Parathyroid adenoma (tissue), 2 donors: ENCODE measurements at regions not wholly inside any gene's neighbourhood (a gene's known extent, or its start where the extent isn't known, plus 50 kb on each side); places are given as distances from the start of the nearest gene placed in this dataset.

Experiments used
- H2AFZ ChIP-seq: fragments of 300-600 bp; sonication (generic); one replicate; pipeline ENCODE4 v1.7.0; 2017; ENCODE audit warnings: antibody characterized with exemption, mild to moderate bottlenecking
- H3K27ac ChIP-seq: fragments of 300-600 bp; sonication (generic); one replicate; pipeline ENCODE4 v1.7.0; 2017
- H3K27me3 ChIP-seq: fragments of 300-600 bp; sonication (generic); one replicate; pipeline ENCODE4 v1.7.0; 2017; ENCODE audit warnings: low read length; ENCODE audit not compliant: control insufficient read depth, insufficient read depth
- H3K36me3 ChIP-seq: fragments of 300-600 bp; sonication (generic); one replicate; pipeline ENCODE4 v1.7.0; 2017; ENCODE audit warnings: low read length; ENCODE audit not compliant: control insufficient read depth, insufficient read depth
- H3K4me1 ChIP-seq: fragments of 300-600 bp; sonication (generic); one replicate; pipeline ENCODE4 v1.7.0; 2017; ENCODE audit warnings: control low read depth
- H3K4me2 ChIP-seq: fragments of 300-600 bp; sonication (generic); one replicate; pipeline ENCODE4 v1.7.0; 2017; ENCODE audit warnings: low read length
- H3K4me3 ChIP-seq: fragments of 300-600 bp; sonication (generic); one replicate; pipeline ENCODE4 v1.7.0; 2017; ENCODE audit warnings: low read depth, low read length
- H3K79me2 ChIP-seq: fragments of 300-600 bp; sonication (generic); one replicate; pipeline ENCODE4 v1.7.0; 2017; ENCODE audit warnings: control low read depth
- H3K9ac ChIP-seq: fragments of 300-600 bp; sonication (generic); one replicate; pipeline ENCODE4 v1.7.0; 2017; ENCODE audit warnings: mild to moderate bottlenecking
- H3K9me3 ChIP-seq: fragments of 300-600 bp; sonication (generic); one replicate; pipeline ENCODE4 v1.7.0; 2017; ENCODE audit warnings: low read length; ENCODE audit not compliant: control insufficient read depth
- TF ChIP-seq, protein P1 (sequence below): fragments of 300-600 bp; sonication (generic); IDR thresholded peaks from one replicate; pipeline ENCODE4 v1.7.0; 2017; ENCODE audit warnings: antibody characterized with exemption, mild to moderate bottlenecking
- donor health status: primary hyperparathyroidism.

DNA sequence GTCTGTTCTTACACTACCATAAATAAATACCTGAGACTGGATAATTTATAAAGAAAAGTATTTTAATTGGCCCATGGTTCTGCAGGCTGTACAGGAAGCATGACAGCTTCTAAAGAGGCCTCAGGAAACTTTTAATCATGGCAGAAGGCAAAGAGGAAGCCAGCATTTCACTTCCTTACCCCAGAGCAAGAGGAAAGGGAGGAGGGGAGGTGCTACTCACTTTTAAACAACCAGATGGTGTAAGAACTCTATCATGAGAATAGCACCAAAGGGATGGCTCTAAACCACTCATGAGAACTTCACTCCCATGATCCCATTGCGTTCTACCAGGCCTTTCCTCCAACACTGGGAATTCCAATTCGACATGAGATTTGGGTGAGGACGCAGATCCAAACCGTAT is 344.4 kb upstream of the SLC39A10 start:
- Histone ChIP-seq H3K4me1 (no peaks in the 10 kb centered on the region), H3K79me2 (no peaks in the 10 kb centered on the region), H3K36me3 (no peaks in the 10 kb centered on the region), H3K27me3 (no peaks in the 10 kb centered on the region), H3K4me2 (no peak overlapping the region), H3K9me3 (no peaks in the 10 kb centered on the region), H3K4me3 (no peak overlapping the region), H3K27ac (no peak overlapping the region), H3K9ac (no peak overlapping the region), H2AFZ (no peak overlapping the region)
- TF ChIP-seq, protein P1, sequence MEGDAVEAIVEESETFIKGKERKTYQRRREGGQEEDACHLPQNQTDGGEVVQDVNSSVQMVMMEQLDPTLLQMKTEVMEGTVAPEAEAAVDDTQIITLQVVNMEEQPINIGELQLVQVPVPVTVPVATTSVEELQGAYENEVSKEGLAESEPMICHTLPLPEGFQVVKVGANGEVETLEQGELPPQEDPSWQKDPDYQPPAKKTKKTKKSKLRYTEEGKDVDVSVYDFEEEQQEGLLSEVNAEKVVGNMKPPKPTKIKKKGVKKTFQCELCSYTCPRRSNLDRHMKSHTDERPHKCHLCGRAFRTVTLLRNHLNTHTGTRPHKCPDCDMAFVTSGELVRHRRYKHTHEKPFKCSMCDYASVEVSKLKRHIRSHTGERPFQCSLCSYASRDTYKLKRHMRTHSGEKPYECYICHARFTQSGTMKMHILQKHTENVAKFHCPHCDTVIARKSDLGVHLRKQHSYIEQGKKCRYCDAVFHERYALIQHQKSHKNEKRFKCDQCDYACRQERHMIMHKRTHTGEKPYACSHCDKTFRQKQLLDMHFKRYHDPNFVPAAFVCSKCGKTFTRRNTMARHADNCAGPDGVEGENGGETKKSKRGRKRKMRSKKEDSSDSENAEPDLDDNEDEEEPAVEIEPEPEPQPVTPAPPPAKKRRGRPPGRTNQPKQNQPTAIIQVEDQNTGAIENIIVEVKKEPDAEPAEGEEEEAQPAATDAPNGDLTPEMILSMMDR = no peak

DNA sequence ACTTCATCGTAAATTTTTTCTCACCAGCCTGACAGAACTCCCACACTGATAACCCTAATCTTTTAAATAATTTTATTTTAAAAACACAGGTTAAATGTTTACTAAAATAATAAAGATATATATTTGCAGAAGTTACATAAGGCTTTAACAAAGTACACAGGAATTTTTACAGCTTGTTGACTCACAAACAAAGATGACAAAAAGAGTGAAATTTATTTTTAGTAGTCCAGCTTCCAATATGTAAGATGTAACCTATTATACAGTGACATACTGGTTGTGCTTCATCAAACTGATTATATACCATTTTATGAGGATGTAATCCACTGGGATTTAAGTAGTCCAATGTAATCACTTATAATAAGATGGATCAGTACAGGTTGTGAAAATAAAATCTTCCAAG is 348.9 kb upstream of the SLC39A10 start:
- Histone ChIP-seq H3K36me3 (no peaks in the 10 kb centered on the region), H3K4me3 (no peak overlapping the region), H3K27ac (no peak overlapping the region), H3K9me3 (no peaks in the 10 kb centered on the region), H3K4me1 (no peaks in the 10 kb centered on the region), H3K79me2 (no peaks in the 10 kb centered on the region), H2AFZ (no peak overlapping the region), H3K4me2 (no peak overlapping the region), H3K27me3 (no peaks in the 10 kb centered on the region), H3K9ac (no peak overlapping the region)
- TF ChIP-seq, protein P1 = no peak

DNA sequence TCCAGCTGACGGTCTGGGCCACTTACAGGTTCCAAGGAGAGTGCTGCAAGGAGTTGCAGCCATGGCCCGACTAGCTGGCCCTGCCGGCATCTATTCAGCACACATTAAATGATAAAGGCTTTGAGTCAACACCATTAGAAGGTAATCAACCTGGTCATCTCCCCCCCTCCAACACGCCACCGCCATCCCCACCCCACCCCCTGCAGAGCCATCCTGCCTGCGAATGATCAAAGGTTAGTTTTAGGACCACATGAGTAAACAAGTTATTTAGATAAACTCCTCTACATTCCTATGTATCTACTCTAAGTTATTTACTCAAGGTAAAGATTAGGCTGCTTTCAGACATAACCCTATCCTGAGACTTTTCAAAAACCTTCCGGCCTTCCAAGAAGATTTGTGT is 349.3 kb upstream of the SLC39A10 start:
- Histone ChIP-seq H3K4me1 (no peaks in the 10 kb centered on the region), H3K79me2 (no peaks in the 10 kb centered on the region), H2AFZ (no peak overlapping the region), H3K4me2 (no peak overlapping the region), H3K27ac (no peak overlapping the region), H3K9me3 (no peaks in the 10 kb centered on the region), H3K36me3 (no peaks in the 10 kb centered on the region), H3K4me3 (no peak overlapping the region), H3K27me3 (no peaks in the 10 kb centered on the region), H3K9ac (no peak overlapping the region)
- TF ChIP-seq, protein P1 = no peak

DNA sequence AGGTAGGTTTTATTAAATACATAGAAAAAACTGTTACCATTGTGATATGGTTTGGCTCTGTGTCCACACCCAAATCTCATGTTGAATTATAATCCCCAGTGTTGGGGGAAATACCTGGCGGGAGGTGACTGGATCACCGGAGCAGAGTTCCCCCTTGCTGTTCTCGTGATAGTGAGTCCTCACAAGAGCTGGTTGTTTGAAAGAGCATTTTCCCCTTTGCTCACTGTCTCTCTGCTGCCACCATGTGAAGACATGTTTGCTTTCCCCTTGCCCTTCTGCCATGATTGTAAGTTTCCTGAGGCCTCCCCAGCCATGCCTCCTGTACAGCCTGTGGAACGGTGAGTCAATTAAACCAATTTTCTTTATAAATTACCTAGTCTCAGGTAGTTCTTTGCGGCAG is 352.7 kb upstream of the SLC39A10 start:
- H3K4me2 ChIP-seq = no peak overlapping the region
- H3K9me3 ChIP-seq = no peaks in the 10 kb centered on the region
- TF ChIP-seq, protein P1 = no peak
- H2AFZ ChIP-seq = no peak overlapping the region
- no peaks in the 10 kb centered on the region for H3K36me3 ChIP-seq
- no peaks in the 10 kb centered on the region for H3K4me1 ChIP-seq
- no peak overlapping the region for H3K27ac ChIP-seq
- H3K9ac ChIP-seq = no peak overlapping the region
- no peak overlapping the region for H3K4me3 ChIP-seq
- no peaks in the 10 kb centered on the region for H3K79me2 ChIP-seq
- H3K27me3 ChIP-seq = no peaks in the 10 kb centered on the region

DNA sequence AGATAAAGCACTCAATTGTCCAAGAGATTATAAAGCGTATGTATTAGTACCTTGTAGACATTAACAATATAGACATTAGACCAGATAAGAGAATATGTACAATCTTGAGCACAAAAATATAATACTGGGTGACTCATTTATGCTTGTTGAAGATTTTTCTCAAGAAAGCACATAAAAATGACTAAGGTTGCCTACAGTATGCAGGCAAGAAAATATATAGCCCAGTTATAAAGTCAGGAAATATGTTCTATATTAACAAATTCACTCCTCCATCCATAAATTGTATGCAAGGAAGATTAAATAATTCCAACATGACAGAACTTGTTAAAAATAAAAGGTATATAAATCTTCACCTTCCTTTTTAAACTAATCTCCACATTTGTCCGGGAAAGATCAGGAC is 356.4 kb upstream of the SLC39A10 start:
- Histone ChIP-seq H3K9me3 (no peaks in the 10 kb centered on the region), H3K79me2 (no peaks in the 10 kb centered on the region), H3K4me3 (no peak overlapping the region), H3K9ac (no peak overlapping the region), H3K4me2 (no peak overlapping the region), H3K27me3 (no peaks in the 10 kb centered on the region), H3K36me3 (no peaks in the 10 kb centered on the region), H3K4me1 (no peaks in the 10 kb centered on the region), H2AFZ (no peak overlapping the region), H3K27ac (no peak overlapping the region)
- TF ChIP-seq, protein P1 = no peak
